Activated CD4-positive, CD25-positive, alpha-beta regulatory T cell (primary cell): ENCODE measurements at regions not wholly inside any gene's neighbourhood (a gene's known extent, or its start where the extent isn't known, plus 50 kb on each side); places are given as distances from the start of the nearest gene placed in this dataset.

Experiments
- DNase-seq, 4 experiments: peaks; one replicate each; lab custom pipeline; 2025; lab: John Stamatoyannopoulos, UW

GRCh38 chr22:48373626-48374173 lies 1454.0 kb downstream of the BRD1 start:
- DNase-seq: no peak

DNA sequence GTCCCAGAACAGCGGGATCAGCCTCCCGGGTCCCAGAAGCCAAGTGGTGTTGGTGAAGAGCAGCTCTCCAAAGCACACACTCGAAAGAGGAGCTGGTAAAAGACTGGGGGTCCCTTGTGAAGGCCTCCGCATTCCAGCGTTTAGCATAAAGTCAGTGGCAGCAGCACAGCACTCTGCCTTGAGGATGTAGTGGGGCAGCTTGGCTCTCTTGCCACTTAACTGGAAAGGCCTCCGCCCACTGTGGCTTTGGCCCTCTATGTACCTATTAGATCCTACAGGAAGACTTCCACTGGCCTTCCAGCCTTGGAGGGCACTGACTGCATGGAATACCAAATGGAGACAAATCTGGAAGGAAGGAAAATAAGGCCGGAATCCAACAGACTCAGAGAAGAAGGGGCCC lies 1455.3 kb downstream of the BRD1 start:
- DNase-seq: no peak

GRCh38 chr22:48371391-48371790 lies 1456.3 kb downstream of the BRD1 start:
- DNase-seq: no peak

DNA sequence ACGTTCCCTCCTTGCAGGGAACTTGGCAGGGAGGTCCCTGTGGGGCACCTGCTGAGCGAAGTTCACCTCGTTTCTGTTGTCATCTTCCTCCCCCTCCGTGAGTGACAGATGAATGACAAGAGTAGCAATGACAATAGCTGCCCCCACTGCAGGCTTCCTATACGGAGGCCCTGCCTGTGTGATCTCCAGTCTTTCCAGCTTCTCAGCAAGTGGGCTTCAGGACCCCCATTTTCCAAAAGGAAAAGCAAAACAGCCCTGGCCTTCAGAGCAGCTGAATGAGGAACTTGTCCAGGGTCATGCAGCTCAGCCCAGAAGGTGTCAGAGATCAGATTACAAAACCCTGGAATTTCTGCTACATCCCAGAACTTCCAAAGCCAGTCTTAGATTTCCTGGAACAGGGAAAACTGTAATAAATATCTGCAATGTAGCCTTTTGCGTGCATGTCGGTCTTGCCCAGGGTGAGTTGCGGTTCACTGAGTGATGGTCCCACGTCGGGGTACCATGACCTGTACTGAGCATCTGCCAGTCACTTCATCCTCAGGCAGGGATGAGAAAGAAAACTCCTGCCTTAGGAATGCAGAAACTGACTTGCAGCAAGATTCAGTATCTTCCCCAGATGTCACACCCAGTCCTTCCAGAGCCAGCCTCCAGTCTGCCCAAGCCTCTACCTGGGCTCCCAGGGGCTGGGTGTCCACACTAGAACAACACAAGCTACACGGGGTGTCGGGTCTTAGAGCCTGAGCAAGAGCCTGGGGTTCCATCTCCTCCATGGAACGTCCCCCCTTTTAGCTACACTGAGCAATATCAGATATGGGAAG lies 1457.0 kb downstream of the BRD1 start:
- no peak for DNase-seq

- DNase-seq: no peak
Observed at GRCh38 chr22:48369789-48370507, 1457.7 kb downstream of the BRD1 start.

- DNase-seq: no peak
Observed at GRCh38 chr22:48368975-48369525, 1458.6 kb downstream of the BRD1 start.

GRCh38 chr22:48367731-48368130 lies 1459.9 kb downstream of the BRD1 start:
- DNase-seq: no peak

DNA sequence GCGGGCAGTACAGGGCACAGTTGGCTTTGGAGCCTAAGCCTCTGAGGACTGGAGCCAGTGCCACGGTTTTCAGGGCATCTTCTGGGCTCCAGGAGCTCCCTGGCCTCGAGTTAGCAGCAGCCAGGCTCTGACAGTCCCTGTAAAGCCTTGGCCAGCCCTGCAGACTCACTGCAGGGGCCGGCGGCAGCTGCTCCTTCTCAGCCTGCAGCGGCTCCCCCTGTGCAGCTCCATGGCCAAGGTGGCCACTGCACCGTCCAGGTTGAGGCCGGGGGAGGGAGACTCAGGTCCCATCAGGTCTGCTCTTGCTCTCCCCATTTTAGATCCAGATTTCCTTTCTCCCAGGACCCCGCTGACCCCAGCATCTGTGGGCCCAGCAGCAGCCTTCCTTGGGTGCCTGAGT lies 1461.1 kb downstream of the BRD1 start:
- no peak for DNase-seq

DNA sequence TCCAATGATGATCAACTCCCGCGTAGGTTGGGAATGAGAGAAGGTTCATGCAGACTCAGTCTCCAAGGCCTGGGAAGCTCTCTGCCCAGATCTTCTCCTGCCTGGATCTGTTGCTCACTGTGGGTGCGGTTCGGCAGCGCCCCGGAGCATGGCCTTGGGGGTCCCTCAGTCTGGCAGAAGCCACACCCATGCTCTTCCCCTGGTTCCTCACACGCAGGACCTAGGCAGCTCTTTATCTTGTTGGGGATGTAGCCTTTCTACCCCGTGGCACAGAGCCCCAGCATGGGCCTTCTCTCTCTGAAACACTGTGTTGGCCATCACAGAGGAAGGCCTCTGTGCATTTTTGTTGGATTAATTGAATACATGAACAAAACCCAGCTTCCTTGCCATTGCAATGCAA lies 1461.6 kb downstream of the BRD1 start:
- no peak for DNase-seq

GRCh38 chr22:48365386-48365785 lies 1462.3 kb downstream of the BRD1 start:
- no peak for DNase-seq

DNA sequence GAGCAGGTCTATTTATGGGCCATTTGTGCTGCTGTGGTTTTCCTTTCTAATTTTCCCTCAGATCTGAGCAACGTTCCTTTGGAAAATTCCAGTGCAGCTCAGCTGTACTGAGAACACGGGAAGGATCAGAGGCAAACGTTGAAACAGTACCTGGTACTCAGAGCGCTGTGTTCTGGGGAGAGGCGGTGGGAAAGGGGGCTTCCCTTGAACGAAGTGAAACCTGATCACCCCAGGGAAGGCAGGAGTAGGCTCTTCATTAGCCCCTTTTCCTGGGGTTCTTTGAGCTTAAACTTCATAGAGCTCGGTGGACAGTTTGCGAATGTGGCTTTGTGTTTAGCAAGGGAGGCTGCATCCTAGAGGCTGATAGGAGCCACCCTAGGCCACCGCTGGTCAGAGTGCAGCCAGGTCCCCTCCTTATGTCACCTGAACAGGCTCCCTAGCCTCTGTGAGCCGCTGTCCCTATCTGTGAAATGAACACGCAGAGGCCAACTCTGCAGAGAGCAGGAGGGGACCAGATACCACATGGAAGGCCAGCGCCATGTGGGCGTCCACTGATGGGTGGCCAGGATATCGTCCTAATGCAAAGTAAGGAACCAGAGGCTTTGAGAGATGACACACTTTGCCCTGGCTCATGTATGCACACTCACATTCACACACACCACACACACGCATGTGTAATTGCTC lies 1464.8 kb downstream of the BRD1 start:
- DNase-seq: no peak

DNA sequence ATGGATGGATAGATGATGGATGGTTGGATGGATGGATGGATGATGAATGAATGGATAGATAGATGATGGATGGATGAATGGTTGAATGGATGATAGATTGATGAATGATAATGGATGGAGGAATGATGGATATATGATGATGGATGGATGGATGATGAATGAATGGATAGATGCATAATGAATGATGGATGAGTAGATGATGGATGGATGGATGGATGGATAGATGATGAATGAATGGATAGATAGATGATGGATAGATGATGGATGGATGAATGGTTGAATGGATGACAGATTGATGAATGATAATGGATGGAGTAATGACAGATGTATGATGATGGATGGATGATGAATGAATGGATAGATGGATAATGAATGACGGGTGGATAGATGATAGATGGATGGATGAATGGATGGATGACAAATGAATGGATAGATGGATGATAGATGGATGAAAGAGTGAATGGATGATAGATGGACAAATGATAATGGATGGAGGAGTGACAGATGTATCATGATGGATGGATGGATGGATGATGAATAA lies 1466.5 kb downstream of the BRD1 start:
- DNase-seq: no peak

DNA sequence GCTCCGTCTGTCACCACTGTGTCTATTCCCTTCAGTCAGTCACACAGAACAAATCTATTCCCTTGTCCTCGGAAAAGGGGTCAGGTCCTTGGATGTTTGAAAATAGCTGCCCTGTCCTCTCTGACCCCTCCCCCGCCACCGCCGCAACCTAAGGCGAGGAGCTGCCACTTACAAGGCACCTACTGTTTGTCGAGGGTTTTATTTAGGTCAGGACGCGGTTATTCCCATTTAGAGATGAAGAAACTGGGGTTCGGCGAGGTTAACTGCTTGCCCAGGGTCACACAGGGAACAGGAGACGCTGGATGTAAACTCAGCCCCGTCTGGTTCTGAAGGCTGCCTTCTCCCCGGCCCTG lies 1468.1 kb downstream of the BRD1 start:
- no peak for DNase-seq

DNA sequence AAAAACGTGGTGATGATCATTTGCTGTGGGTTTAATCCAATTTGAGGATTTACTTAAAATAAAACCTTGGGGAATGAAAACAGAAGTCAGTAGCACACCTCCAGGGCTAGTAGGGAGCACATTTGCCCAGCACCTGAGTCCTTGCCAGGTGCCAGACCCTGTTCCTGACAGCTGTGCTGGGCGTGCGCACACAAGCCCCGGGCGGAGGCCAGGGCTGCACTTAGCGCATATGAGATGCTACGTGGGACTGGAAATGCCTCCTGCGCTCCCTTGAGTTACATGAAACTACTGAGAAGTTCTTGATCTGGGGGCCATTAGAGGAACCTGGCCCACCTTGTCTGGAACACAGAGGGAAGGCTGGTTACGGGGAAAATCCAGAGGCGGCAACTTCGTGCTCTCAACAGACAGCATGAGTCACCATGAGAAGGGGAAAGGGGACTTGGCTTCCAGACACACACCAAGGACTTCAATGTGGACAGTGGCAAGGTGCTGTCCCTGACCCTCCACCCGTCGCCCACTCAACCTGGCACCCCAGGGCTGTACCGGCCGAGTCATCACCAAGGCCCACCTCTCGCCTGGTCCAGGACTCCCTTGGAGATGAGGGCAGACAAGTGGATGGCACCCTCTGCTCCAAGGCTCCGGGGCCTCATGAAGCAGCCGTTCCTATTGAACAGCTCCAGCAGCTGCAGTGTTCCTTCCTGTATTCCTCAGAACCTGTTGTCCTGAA lies 1468.6 kb downstream of the BRD1 start:
- DNase-seq: no peak

DNA sequence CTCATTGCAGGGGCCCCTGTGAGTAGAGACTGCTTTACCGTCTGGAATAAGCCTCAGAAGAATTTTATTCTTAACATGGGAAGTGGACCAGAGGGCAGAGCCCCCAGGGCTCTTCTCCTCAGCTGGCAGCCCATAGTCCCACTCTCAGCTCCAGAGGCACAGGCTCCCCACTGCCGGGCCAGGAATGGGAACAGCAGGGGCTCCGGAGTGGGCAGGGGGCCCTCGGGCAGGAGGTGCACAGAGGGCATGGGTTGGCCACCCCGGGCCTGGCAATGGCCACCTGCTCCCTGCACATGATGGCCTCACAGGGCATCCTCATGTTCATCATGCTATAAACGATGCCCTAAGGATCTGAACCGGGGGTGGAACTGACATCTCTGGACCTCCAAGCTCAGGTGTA lies 1469.7 kb downstream of the BRD1 start:
- no peak for DNase-seq

DNA sequence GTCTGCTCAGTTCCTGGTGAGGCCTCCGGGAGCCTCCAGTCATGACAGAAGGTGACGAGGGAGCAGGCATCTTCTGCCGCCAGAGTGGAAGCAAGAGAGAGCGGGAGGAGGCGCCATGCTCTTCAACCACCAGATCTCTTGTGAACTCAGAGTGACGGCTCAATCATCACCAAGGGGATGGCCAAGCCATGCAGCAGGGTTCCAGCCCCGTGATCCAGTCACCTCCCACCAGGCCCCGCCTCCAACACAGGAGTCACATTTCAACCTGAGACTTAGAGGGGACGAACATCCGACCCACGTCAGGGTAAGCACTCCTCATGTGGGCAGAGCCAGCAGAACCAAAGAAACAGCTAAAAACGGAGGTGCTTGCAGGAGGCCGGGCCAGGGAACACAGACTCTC lies 1470.5 kb downstream of the BRD1 start:
- DNase-seq: no peak

DNA sequence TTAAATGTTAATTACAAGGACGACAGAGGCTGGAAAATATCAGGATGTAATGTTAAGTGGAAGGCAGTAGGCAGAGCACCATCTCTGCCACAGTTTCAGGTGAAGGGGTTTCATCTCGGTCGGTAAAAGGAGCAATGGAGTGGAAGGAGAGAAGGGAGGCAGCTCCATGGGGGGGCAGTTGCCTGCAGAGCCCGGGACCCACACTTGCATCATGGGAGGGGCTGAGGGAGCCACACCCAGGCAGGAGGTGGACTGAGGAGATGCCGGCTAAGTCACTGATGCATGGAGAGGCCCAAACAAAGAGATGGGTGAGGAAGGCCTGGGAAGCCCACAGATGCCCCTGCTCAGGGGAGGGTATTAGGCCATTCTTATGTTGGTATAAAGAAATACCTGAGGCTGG lies 1470.9 kb downstream of the BRD1 start:
- DNase-seq: no peak

- DNase-seq: no peak
Observed at GRCh38 chr22:48354096-48354495, 1473.6 kb downstream of the BRD1 start.

DNA sequence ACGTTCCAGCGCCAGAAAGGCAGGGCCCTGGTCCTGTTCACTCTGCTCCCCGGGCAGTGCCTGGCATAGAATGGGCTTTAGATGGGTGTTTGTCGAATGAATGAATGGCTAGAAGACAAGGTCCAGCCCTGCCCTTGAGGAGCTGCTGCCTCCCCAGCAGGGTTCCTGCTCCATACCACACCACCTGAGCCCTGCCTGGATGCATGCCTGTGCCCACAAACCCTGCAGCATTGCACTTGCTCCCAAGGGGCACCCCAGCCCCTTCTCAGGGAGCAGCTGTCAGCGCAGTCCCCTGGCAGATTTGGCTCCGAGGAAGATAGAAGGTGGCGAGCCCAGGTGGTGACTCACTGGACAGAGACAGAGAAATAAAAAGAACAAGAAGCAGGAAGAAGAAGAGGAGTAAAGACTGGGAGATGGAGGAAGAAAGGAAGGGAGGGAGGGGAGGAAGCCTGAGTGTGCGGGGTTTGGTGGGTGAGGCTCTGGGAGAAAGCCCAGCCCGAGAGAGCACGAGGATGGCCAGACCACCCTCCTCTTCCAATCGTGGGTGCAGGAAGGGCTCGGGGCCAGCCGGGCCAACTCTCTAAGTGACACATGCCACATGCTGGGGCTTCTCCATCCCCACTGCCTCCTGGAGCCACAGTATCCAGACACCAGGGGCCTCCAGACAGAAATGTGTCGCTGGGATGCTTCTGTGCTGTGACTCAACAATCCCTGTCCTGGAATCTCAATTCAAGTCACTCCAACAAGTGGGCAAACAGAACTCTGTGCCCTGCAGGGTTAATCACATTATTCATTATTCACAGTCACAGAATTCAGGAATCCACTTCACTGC lies 1474.3 kb downstream of the BRD1 start:
- no peak for DNase-seq

DNA sequence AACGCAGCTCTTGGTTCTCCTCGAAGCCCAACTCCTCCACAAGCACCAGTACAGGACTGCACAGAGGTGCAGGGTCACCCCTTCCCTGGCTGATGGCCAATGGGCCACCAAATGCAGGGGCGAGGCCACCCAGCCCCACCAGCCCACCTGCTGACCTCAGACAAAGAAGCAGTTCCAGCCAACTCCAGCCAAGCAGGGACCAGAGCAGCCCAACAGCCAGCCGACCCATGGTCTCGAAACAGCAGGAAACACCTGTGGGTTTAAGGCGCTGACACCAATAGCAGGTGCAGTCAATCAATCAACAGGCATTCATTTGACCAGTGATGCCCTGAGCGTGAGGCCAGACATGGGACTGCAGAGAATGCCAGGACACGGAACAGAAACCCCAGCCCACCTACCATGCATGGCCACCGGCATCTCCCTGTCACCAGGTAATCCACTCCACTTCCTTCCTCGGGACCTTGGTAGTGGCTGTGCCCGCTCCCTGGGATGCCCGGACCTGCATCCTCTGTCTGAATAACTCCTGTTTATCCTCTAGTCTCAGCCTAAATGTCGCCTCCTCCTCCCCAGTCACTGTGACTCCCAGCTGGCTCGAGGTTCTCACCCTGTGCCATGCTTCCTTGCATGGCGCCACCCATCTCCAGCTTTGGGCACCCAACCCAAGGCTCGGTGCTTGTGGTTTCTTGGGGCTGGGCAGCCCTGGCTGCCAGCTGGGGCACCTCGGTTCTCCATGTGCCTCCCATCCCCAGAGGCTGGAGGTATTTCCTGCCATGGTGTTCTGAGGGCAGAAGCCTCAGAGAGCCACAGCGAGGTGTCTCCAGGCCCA lies 1475.4 kb downstream of the BRD1 start:
- no peak for DNase-seq
